Endothelial cell of umbilical vein (primary cell): ENCODE measurements at regions not wholly inside any gene's neighbourhood (a gene's known extent, or its start where the extent isn't known, plus 50 kb on each side); places are given as distances from the start of the nearest gene placed in this dataset.

Experiments used
- BruUV-seq: library from RNA; stranded (reverse); fragments of 400-500 nt; replicated peaks from 2 replicates; lab custom pipeline; 2021; lab: Mats Ljungman, UMichigan
- CTCF ChIA-PET: fragments of 300-600, 350-600 bp; sonication (Branson Sonifier 250); formaldehyde crosslinking; loops from one replicate; lab custom pipeline; 2021; ENCODE audit warnings: antibody characterized with exemption, inconsistent platforms; lab: Charles Lee
- POLR2A ChIA-PET: fragments of 300-600, 350-600 bp; sonication (Branson Sonifier 250); formaldehyde crosslinking; loops from one replicate; lab custom pipeline; 2021; ENCODE audit warnings: antibody characterized with exemption, inconsistent platforms; lab: Charles Lee
- DNase-seq: peaks from one replicate; pipeline ENCODE4 v3.0.0-alpha.2; 2011; ENCODE audit warnings: low read depth, low spot score
- FAIRE-seq: peaks from 2 replicates; lab custom pipeline; 2011; peaks lifted over from hg19 to GRCh38; lab: Jason Lieb, UNC
- H2AFZ ChIP-seq: 2 replicates; pipeline ENCODE4 v1.6.0; 2012; ENCODE audit warnings: low read depth, low read length, control low read depth, inconsistent platforms
- H3K27ac ChIP-seq: 2 replicates; pipeline ENCODE4 v1.5.1; 2011; ENCODE audit warnings: low read depth, mild to moderate bottlenecking, control low read depth, low read length, moderate library complexity; ENCODE audit not compliant: insufficient read depth
- H3K27me3 ChIP-seq, 2 experiments: 2 replicates each; pipeline versions ENCODE4 v1.6.0 to v1.6.1; 2011; ENCODE audit warnings: low read length in 2 of 2, mixed read lengths in 1 of 2; ENCODE audit not compliant: control insufficient read depth in 2 of 2, insufficient read depth in 2 of 2
- H3K36me3 ChIP-seq, 2 experiments: 2 replicates in 1 of 2; 3 replicates in 1 of 2; pipeline ENCODE4 v1.5.1; 2011; ENCODE audit warnings: low read length in 2 of 2, mild to moderate bottlenecking in 1 of 2, moderate library complexity in 1 of 2; ENCODE audit not compliant: control insufficient read depth in 2 of 2, insufficient read depth in 2 of 2; ENCODE audit errors: extremely low read depth in 1 of 2
- H3K4me1 ChIP-seq: 3 replicates; pipeline ENCODE4 v1.5.1; 2011; ENCODE audit warnings: mild to moderate bottlenecking, low read length; ENCODE audit not compliant: control insufficient read depth, insufficient read depth; ENCODE audit errors: extremely low read depth
- H3K4me2 ChIP-seq: 2 replicates; pipeline ENCODE4 v1.6.1; 2011; ENCODE audit warnings: low read length, control low read depth, mixed read lengths; ENCODE audit not compliant: insufficient read depth
- H3K4me3 ChIP-seq, 3 experiments: fragments of 200-600 bp in 1 of 3; sonication (generic), shearing (Covaris generic) in 1 of 3; replicated peaks in 1 of 3; 2 replicates each; pipeline ENCODE4 v1.5.1; 2011 to 2016; ENCODE audit warnings: control low read depth in 3 of 3, low read length in 3 of 3, mild to moderate bottlenecking in 2 of 3, inconsistent platforms in 1 of 3, low read depth in 1 of 3, moderate library complexity in 1 of 3; ENCODE audit not compliant: insufficient read depth in 1 of 3
- H3K79me2 ChIP-seq: 2 replicates; pipeline ENCODE4 v1.6.0; 2012; ENCODE audit warnings: low read length, inconsistent platforms; ENCODE audit not compliant: control insufficient read depth, insufficient read depth
- H3K9ac ChIP-seq: replicated peaks from 2 replicates; pipeline ENCODE3; 2011; ENCODE audit warnings: low read length, control low read depth; ENCODE audit not compliant: insufficient read depth; ENCODE audit errors: extremely low read depth
- H3K9me1 ChIP-seq: replicated peaks from 3 replicates; pipeline ENCODE4 v1.6.0; 2011; ENCODE audit warnings: mild to moderate bottlenecking, low read length; ENCODE audit not compliant: control insufficient read depth, insufficient read depth; ENCODE audit errors: extremely low read depth
- H3K9me3 ChIP-seq: replicated peaks from 2 replicates; pipeline ENCODE4 v1.5.1; 2012; ENCODE audit warnings: low read length, inconsistent platforms; ENCODE audit not compliant: control insufficient read depth, insufficient read depth
- H4K20me1 ChIP-seq: replicated peaks from 2 replicates; pipeline ENCODE3; 2011; ENCODE audit warnings: mild to moderate bottlenecking, low read length; ENCODE audit not compliant: control insufficient read depth, insufficient read depth; ENCODE audit errors: extremely low read depth
- CTCF ChIP-seq, 2 donors: IDR thresholded peaks; 1 replicate in 1 of 2; 2 replicates in 1 of 2; pipeline ENCODE4 v1.5.1; 2011; ENCODE audit warnings: low read length in 2 of 2, mild to moderate bottlenecking in 2 of 2, moderate library complexity in 2 of 2, control low read depth in 1 of 2, inconsistent platforms in 1 of 2, low read depth in 1 of 2; ENCODE audit not compliant: insufficient read depth in 1 of 2; ENCODE audit errors: extremely low read depth in 1 of 2
- EZH2 ChIP-seq: IDR thresholded peaks from 2 replicates; pipeline ENCODE4 v1.6.1; 2012; ENCODE audit warnings: borderline replicate concordance, low read depth, mild to moderate bottlenecking, moderate library complexity, low read length, inconsistent platforms; ENCODE audit not compliant: severe bottlenecking
- FOS ChIP-seq: IDR thresholded peaks from 2 replicates; pipeline ENCODE4 v1.6.1; 2011; ENCODE audit warnings: mild to moderate bottlenecking, low read length, moderate library complexity, borderline replicate concordance; ENCODE audit not compliant: insufficient read depth
- GATA2 ChIP-seq: IDR thresholded peaks from 2 replicates; pipeline ENCODE4 v1.7.0; 2011; ENCODE audit warnings: low read depth, mild to moderate bottlenecking, moderate library complexity, mixed read lengths, low read length; ENCODE audit not compliant: insufficient read length, insufficient read depth
- JUN ChIP-seq: IDR thresholded peaks from 2 replicates; pipeline ENCODE4 v1.6.1; 2011; ENCODE audit warnings: borderline replicate concordance, low read depth; ENCODE audit not compliant: insufficient read length, insufficient read depth
- MYC ChIP-seq: IDR thresholded peaks from one replicate; pipeline ENCODE4 v1.6.1; 2011; ENCODE audit warnings: mild to moderate bottlenecking, low read depth, low read length
- POLR2A ChIP-seq: IDR thresholded peaks from 2 replicates; pipeline ENCODE4 v1.6.1; 2012; ENCODE audit warnings: low read depth, mild to moderate bottlenecking, control low read depth, low read length
- POLR2AphosphoS5 ChIP-seq: IDR thresholded peaks from 2 replicates; pipeline ENCODE4 v1.6.1; 2012; ENCODE audit warnings: low read depth, mild to moderate bottlenecking, control low read depth, low read length, moderate library complexity; ENCODE audit not compliant: insufficient read depth
- dilution Hi-C: fragments of 300-500 bp; cut with MboI; formaldehyde crosslinking; loops from one replicate; pipeline ENCODE4 v1.15.0; 2019; ENCODE audit warnings: low sequenced_read_pairs; ENCODE audit not compliant: extremely low pct_ligation_motif_present
- intact Hi-C: fragments of 100-400 bp; cut with micrococcal nuclease; formaldehyde crosslinking; loops from one replicate; pipeline ENCODE4 v1.10.0; 2022
- TF ChIP-seq, protein P1 (sequence below): IDR thresholded peaks from 2 replicates; pipeline ENCODE4 v1.6.1; 2011; ENCODE audit not compliant: insufficient read depth, insufficient read length

- Histone ChIP-seq H3K27ac (no peak overlapping the region), H3K9me1 (no peaks in the 10 kb centered on the region), H3K4me2 (no peak overlapping the region), H3K4me1 (no peaks in the 10 kb centered on the region), H3K9ac (no peak overlapping the region), H3K27me3 (peaks cover 0 to 2% of the 10 kb centered on the region in 2 experiments), H3K4me3 (no peak overlapping the region), H3K79me2 (no peaks in the 10 kb centered on the region), H3K9me3 (no peaks in the 10 kb centered on the region), H2AFZ (no peak overlapping the region), H3K36me3 (no peaks in the 10 kb centered on the region), H4K20me1 (no peaks in the 10 kb centered on the region)
- DNase-seq (no peak), FAIRE-seq (no peak)
- no TSS peak for BruUV-seq
- intact Hi-C loops: no loop called here
- TF ChIP-seq FOS (no peak), POLR2AphosphoS5 (no peak), CTCF (IDR thresholded peaks at IDR 0.05; ENCODE audit: extremely low read depth in 1 of 2, insufficient read depth in 1 of 2, low read depth in 1 of 2, low read length in 2 of 2) (no peak), POLR2A (no peak), MYC (no peak), EZH2 (no peak), JUN (no peak), GATA2 (no peak)
- TF ChIP-seq, protein P1, sequence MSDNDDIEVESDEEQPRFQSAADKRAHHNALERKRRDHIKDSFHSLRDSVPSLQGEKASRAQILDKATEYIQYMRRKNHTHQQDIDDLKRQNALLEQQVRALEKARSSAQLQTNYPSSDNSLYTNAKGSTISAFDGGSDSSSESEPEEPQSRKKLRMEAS: no peak
- dilution Hi-C loops: no loop called here
- CTCF ChIA-PET: no interaction called here
- POLR2A ChIA-PET: no interaction called here
Measured at GRCh38 chr5:66342341-66342880, 198.3 kb downstream of the SREK1 start.
